ENCODE measurements at regions not wholly inside any gene's neighbourhood (a gene's known extent, or its start where the extent isn't known, plus 50 kb on each side); places are given as distances from the start of the nearest gene placed in this dataset.

DNA sequence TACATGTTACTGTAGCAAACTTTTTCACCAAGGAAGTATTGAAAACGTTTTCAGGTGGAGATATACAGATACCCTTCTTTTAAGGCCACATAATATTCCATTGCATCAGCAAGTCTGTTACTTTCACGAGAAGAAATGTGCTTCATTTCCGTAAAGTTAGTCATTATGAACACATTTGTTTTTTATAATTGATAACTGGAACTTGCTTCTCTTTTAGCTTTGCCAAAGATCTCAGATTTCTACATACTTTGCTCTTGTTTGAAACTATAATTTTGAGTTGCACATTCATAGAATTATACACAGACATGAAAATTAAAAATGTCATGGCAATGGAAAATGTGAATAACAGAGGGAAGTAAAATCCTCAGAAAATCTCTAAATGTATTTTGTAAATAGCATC is 128.7 kb upstream of the GIMD1 start:
- Histone ChIP-seq H3K4me1 (no peaks in the 10 kb centered on the region), H3K4me3 (no peak overlapping the region), H3K9me3 (no peaks in the 10 kb centered on the region), H3K27ac (no peak overlapping the region), H3K36me3 (no peaks in the 10 kb centered on the region), H3K27me3 (no peaks in the 10 kb centered on the region)
- WGBS, 2 donors, result 45 to 68% methylated on average over 3 of the region's 3 CpGs
- intact Hi-C loops (cut with DNase I), result no loop called here
- no peak for DNase-seq
- TF ChIP-seq, protein P1, sequence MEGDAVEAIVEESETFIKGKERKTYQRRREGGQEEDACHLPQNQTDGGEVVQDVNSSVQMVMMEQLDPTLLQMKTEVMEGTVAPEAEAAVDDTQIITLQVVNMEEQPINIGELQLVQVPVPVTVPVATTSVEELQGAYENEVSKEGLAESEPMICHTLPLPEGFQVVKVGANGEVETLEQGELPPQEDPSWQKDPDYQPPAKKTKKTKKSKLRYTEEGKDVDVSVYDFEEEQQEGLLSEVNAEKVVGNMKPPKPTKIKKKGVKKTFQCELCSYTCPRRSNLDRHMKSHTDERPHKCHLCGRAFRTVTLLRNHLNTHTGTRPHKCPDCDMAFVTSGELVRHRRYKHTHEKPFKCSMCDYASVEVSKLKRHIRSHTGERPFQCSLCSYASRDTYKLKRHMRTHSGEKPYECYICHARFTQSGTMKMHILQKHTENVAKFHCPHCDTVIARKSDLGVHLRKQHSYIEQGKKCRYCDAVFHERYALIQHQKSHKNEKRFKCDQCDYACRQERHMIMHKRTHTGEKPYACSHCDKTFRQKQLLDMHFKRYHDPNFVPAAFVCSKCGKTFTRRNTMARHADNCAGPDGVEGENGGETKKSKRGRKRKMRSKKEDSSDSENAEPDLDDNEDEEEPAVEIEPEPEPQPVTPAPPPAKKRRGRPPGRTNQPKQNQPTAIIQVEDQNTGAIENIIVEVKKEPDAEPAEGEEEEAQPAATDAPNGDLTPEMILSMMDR (IDR thresholded peaks at IDR 0.05), result no peak
- TF ChIP-seq POLR2AphosphoS5 (IDR thresholded peaks at IDR 0.05) (no peak), POLR2A (IDR thresholded peaks at IDR 0.05) (no peak), EP300 (IDR thresholded peaks at IDR 0.05) (no peak)

DNA sequence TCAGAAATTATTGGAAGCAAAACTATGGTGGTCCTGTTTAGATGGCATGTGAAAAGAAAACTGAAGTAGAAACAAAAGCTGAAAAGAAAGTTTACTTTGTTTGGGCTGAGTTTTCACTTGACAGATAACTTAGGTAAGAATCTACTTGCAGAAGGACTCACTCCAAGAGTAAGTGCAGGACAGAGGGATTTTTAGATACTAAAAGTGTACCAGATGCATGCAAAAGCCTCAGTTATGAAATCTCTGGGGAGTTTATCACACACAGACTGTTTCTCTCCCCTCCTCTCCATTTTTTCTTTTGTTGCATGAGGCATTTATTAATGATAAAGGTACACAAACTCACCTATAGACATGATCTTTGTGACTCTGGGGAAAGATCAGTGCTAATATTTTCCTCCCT is 127.5 kb upstream of the GIMD1 start:
- Histone ChIP-seq H3K36me3 (no peaks in the 10 kb centered on the region), H3K4me3 (no peak overlapping the region), H3K9me3 (no peaks in the 10 kb centered on the region), H3K4me1 (no peaks in the 10 kb centered on the region), H3K27ac (no peak overlapping the region), H3K27me3 (no peaks in the 10 kb centered on the region)
- intact Hi-C loops (cut with DNase I), result no loop called here
- no peak for DNase-seq
- no peak for TF ChIP-seq EP300 (IDR thresholded peaks at IDR 0.05)
- TF ChIP-seq POLR2AphosphoS5 (IDR thresholded peaks at IDR 0.05), result no peak
- no peak for TF ChIP-seq POLR2A (IDR thresholded peaks at IDR 0.05)
- TF ChIP-seq, protein P1 (IDR thresholded peaks at IDR 0.05), result no peak

DNA sequence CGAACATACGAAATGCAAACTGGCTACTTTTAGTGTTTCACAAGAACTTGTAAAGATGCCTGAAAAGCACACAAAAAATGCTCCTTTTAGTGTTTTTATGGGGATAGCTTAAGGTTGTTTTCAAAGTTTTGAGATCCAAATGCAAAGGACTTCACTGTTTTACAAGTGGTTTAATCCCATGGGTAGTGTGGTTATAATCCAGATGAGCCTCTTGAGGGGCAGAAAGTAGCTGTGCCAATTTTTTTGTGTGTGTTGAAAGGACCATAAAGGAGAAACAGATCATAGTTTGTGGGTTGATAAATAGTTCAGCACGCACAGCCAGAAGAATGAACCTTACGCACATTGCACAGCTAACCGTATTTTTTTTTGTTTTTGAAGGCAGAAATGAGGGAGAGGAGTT is 126.9 kb upstream of the GIMD1 start:
- Histone ChIP-seq H3K4me1 (no peaks in the 10 kb centered on the region), H3K4me3 (no peak overlapping the region), H3K9me3 (no peaks in the 10 kb centered on the region), H3K27me3 (no peaks in the 10 kb centered on the region), H3K36me3 (no peaks in the 10 kb centered on the region), H3K27ac (no peak overlapping the region)
- no peak for DNase-seq
- WGBS, 2 donors, result 77 to 78% methylated on average over 5 of the region's 5 CpGs
- intact Hi-C loops (cut with DNase I), result no loop called here
- TF ChIP-seq POLR2A (IDR thresholded peaks at IDR 0.05), result no peak
- TF ChIP-seq EP300 (IDR thresholded peaks at IDR 0.05), result no peak
- no peak for TF ChIP-seq POLR2AphosphoS5 (IDR thresholded peaks at IDR 0.05)
- TF ChIP-seq, protein P1 (IDR thresholded peaks at IDR 0.05), result no peak

DNA sequence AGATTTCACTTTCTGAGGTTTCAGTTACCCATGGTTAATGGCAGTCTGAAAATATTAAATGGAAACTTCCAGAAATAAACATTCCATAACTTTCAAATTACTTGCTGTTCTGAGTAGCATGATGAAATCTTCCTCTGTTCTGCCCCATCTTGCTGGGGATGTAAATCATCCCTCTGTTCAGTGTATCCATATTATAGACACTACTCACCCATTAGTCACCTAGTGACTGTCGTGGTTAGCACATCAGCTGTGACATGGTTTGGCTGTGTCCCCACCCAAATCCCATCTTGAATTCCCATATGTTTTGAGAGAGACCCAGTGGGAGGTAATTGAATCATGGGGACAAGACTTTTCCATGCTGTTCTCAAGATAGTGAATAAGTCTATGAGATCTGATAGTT is 125.5 kb upstream of the GIMD1 start:
- Histone ChIP-seq H3K27me3 (no peaks in the 10 kb centered on the region), H3K27ac (no peak overlapping the region), H3K36me3 (no peaks in the 10 kb centered on the region), H3K4me3 (no peak overlapping the region), H3K9me3 (no peaks in the 10 kb centered on the region), H3K4me1 (no peaks in the 10 kb centered on the region)
- TF ChIP-seq EP300 (IDR thresholded peaks at IDR 0.05), result no peak
- TF ChIP-seq, protein P1 (IDR thresholded peaks at IDR 0.05), result no peak
- no peak for TF ChIP-seq POLR2AphosphoS5 (IDR thresholded peaks at IDR 0.05)
- no peak for TF ChIP-seq POLR2A (IDR thresholded peaks at IDR 0.05)
- intact Hi-C loops (cut with DNase I), result no loop called here
- WGBS, 2 donors, result 78% methylated on average over 1 of the region's 1 CpG
- no peak for DNase-seq

DNA sequence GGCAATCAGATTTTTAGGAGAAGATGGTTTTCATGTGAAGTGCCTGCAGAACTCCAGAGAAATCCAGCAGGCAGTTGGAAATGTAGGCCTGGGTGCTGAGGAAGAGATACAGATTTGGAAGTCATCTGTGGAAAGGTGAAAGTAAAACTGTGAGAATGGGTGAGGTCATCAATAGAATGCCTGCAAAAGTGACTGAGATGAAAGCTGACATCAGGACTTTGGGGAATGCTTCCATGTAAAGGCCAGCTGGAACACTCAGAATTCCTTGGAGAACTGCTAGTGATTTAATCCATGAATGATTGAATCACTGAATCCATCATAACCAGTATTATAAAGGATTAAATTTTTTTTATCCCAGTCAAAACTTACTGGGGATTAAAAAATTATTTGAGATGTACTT is 124.5 kb upstream of the GIMD1 start:
- H3K27me3 ChIP-seq, result no peaks in the 10 kb centered on the region
- H3K27ac ChIP-seq, result no peak overlapping the region
- H3K4me1 ChIP-seq, result no peaks in the 10 kb centered on the region
- intact Hi-C loops (cut with DNase I), result no loop called here
- no peak for TF ChIP-seq POLR2A (IDR thresholded peaks at IDR 0.05)
- H3K9me3 ChIP-seq, result no peaks in the 10 kb centered on the region
- no peak overlapping the region for H3K4me3 ChIP-seq
- DNase-seq, result no peak
- no peaks in the 10 kb centered on the region for H3K36me3 ChIP-seq

Measured in sigmoid colon (tissue), 6 donors.